MM.1S (cell line): ENCODE measurements at regions not wholly inside any gene's neighbourhood (a gene's known extent, or its start where the extent isn't known, plus 50 kb on each side); places are given as distances from the start of the nearest gene placed in this dataset.
"Not testable (repeated sequence)": the region's sequence is repeated elsewhere in the genome, so short reads cannot be mapped to it uniquely, and the experiment has no call there.

ENCODE experiments used
- DNase-seq: peaks from one replicate; pipeline ENCODE4 v3.0.0-alpha.2; 2015
- H2AFZ ChIP-seq: fragments of 300-600 bp; sonication (generic); 2 replicates; pipeline ENCODE4 v1.6.0; 2016; ENCODE audit warnings: antibody characterized with exemption, low read length
- H3F3A ChIP-seq: fragments of 300-600 bp; sonication (generic); 2 replicates; pipeline ENCODE4 v1.6.1; 2016; ENCODE audit warnings: mild to moderate bottlenecking, antibody characterized with exemption, low read length, moderate library complexity, mixed read lengths; ENCODE audit not compliant: insufficient read depth
- H3K27ac ChIP-seq: fragments of 300-600 bp; sonication (generic); 2 replicates; pipeline ENCODE4 v1.5.1; 2016; ENCODE audit warnings: mild to moderate bottlenecking, low read length
- H3K27me3 ChIP-seq: fragments of 300-600 bp; sonication (generic); replicated peaks from 2 replicates; pipeline ENCODE4 v1.6.0; 2016; ENCODE audit warnings: low read length; ENCODE audit not compliant: insufficient read depth
- H3K36me3 ChIP-seq: fragments of 300-600 bp; sonication (generic); replicated peaks from 2 replicates; pipeline ENCODE4 v1.6.1; 2016; ENCODE audit warnings: mild to moderate bottlenecking, low read length, mixed read lengths; ENCODE audit not compliant: insufficient read depth
- H3K4me1 ChIP-seq: fragments of 300-600 bp; sonication (generic); 2 replicates; pipeline ENCODE4 v1.6.1; 2016; ENCODE audit warnings: low read length, mixed read lengths
- H3K4me2 ChIP-seq: fragments of 300-600 bp; sonication (generic); 2 replicates; pipeline ENCODE4 v1.6.0; 2016; ENCODE audit warnings: low read depth, low read length
- H3K4me3 ChIP-seq: fragments of 300-600 bp; sonication (generic); 2 replicates; pipeline ENCODE4 v1.5.1; 2016; ENCODE audit warnings: low read length, mixed read lengths
- H3K79me2 ChIP-seq: fragments of 300-600 bp; sonication (generic); 2 replicates; pipeline ENCODE4 v1.6.1; 2016; ENCODE audit warnings: mixed run types, low read length, mixed read lengths
- H3K9ac ChIP-seq: fragments of 300-600 bp; sonication (generic); 2 replicates; pipeline ENCODE4 v1.6.1; 2016; ENCODE audit warnings: low read length, mixed read lengths
- H3K9me2 ChIP-seq: fragments of 300-600 bp; sonication (generic); replicated peaks from 2 replicates; pipeline ENCODE4 v1.6.1; 2016; ENCODE audit warnings: mild to moderate bottlenecking, low read length, mixed read lengths; ENCODE audit not compliant: insufficient read depth
- H3K9me3 ChIP-seq: fragments of 300-600 bp; sonication (generic); replicated peaks from 2 replicates; pipeline ENCODE4 v1.6.1; 2016; ENCODE audit warnings: mild to moderate bottlenecking, low read length, mixed read lengths; ENCODE audit not compliant: insufficient read depth
- H4K20me1 ChIP-seq: fragments of 300-600 bp; sonication (generic); 2 replicates; pipeline ENCODE4 v1.6.1; 2016; ENCODE audit warnings: mild to moderate bottlenecking, low read length, moderate library complexity, mixed read lengths; ENCODE audit not compliant: insufficient read depth
- EZH2 ChIP-seq: fragments of 300-600 bp; sonication (generic); optimal IDR thresholded peaks from 2 replicates; pipeline ENCODE3; 2017; ENCODE audit warnings: low read depth, mild to moderate bottlenecking, antibody characterized with exemption, low read length, mixed read lengths
- EZH2phosphoT487 ChIP-seq: fragments of 300-600 bp; sonication (generic); IDR thresholded peaks from 2 replicates; pipeline ENCODE4 v1.6.1; 2018; ENCODE audit warnings: antibody characterized with exemption, low read length
- TF ChIP-seq, protein P1 (sequence below): fragments of 300-600 bp; sonication (generic); IDR thresholded peaks from 2 replicates; pipeline ENCODE4 v1.5.1; 2016; ENCODE audit warnings: antibody characterized with exemption, low read length, mixed read lengths

DNA sequence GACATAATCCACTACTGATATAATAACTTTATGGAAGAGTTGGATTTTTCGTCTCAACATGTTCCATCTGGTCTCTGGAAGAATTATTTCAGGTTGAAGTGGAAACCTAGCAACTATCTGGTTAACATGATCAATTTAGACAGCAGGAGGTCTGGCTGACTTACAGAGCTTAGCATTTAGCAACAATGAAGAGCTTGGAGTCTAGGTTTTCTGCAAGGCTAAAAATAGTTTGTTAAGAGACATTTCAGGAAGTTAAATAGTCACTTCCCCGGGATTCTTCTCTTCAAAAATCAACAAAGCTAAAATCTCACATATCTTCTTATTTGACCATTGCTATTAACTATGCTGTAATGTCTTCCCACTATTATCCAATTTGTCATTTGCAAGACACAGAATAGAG lies 418.6 kb upstream of the DIPK2B start:
- Histone ChIP-seq H3K4me2 (no peak overlapping the region), H2AFZ (no peak overlapping the region)

DNA sequence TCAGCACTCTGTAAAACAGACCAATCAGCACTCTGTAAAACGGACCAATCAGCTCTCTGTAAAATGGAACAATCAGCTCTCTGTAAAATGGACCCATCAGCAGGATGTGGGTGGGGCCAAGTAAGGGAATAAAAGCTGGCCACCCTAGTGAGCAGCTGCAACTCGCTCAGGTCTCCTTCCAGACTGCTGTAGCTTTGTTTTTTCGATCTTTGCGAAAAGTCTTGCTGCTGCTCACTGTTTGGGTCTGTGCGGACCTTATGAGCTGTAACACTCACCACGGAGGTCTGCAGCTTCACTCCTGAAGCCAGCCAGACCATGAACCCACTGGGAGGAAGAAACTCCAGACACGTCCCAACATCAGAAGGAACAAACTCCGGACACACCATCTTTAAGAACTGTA lies 414.9 kb upstream of the DIPK2B start:
- not testable (repeated sequence) for H3K27ac ChIP-seq, H3F3A ChIP-seq, H4K20me1 ChIP-seq, H3K27me3 ChIP-seq, H3K4me1 ChIP-seq, DNase-seq, H3K9me3 ChIP-seq, H3K36me3 ChIP-seq, H3K4me2 ChIP-seq, H3K9ac ChIP-seq, H2AFZ ChIP-seq, H3K9me2 ChIP-seq, H3K79me2 ChIP-seq, H3K4me3 ChIP-seq

More for the DNA sequence above, 418.6 kb upstream of the DIPK2B start:
- H3K9me3 ChIP-seq: no peaks in the 10 kb centered on the region
- H3K79me2 ChIP-seq: no peaks in the 10 kb centered on the region
- DNase-seq: no peak
- no peak overlapping the region for H3K4me3 ChIP-seq
- no peaks in the 10 kb centered on the region for H4K20me1 ChIP-seq
- H3K9ac ChIP-seq: no peak overlapping the region
- TF ChIP-seq EZH2: no peak
- TF ChIP-seq, protein P1, sequence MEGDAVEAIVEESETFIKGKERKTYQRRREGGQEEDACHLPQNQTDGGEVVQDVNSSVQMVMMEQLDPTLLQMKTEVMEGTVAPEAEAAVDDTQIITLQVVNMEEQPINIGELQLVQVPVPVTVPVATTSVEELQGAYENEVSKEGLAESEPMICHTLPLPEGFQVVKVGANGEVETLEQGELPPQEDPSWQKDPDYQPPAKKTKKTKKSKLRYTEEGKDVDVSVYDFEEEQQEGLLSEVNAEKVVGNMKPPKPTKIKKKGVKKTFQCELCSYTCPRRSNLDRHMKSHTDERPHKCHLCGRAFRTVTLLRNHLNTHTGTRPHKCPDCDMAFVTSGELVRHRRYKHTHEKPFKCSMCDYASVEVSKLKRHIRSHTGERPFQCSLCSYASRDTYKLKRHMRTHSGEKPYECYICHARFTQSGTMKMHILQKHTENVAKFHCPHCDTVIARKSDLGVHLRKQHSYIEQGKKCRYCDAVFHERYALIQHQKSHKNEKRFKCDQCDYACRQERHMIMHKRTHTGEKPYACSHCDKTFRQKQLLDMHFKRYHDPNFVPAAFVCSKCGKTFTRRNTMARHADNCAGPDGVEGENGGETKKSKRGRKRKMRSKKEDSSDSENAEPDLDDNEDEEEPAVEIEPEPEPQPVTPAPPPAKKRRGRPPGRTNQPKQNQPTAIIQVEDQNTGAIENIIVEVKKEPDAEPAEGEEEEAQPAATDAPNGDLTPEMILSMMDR: no peak
- TF ChIP-seq EZH2phosphoT487: no peak
- no peaks in the 10 kb centered on the region for H3F3A ChIP-seq
- no peaks in the 10 kb centered on the region for H3K4me1 ChIP-seq
- no peaks in the 10 kb centered on the region for H3K36me3 ChIP-seq
- no peaks in the 10 kb centered on the region for H3K9me2 ChIP-seq
- H3K27me3 ChIP-seq: no peaks in the 10 kb centered on the region
- H3K27ac ChIP-seq: no peak overlapping the region

DNA sequence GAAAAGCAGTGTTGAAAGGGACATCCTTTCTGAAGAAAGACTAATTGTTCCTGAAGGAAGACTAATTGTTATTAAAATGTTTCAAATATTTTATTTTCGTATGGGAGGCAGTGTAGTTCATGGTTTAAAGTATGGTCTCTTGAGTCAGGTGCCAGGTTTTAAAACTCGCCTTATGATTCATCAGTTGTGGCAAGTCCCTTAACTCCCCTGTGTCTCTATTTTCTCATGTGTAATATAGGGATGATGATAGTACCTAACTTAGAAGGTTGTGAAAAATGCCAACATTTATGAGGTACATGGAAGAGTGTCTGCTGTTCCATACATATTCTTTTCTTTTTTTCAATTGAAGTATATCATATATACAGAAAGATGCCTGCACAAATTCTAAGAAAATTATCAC lies 414.2 kb upstream of the DIPK2B start:
- H3K79me2 ChIP-seq: no peaks in the 10 kb centered on the region
- no peaks in the 10 kb centered on the region for H3K4me1 ChIP-seq
- H3K9me2 ChIP-seq: no peaks in the 10 kb centered on the region
- H3K9ac ChIP-seq: no peak overlapping the region
- no peaks in the 10 kb centered on the region for H4K20me1 ChIP-seq
- DNase-seq: no peak
- H3K36me3 ChIP-seq: no peaks in the 10 kb centered on the region
- no peak overlapping the region for H3K27ac ChIP-seq
- no peak overlapping the region for H3K4me2 ChIP-seq
- H3K9me3 ChIP-seq: no peaks in the 10 kb centered on the region
- no peaks in the 10 kb centered on the region for H3K27me3 ChIP-seq
- H3K4me3 ChIP-seq: no peak overlapping the region
- TF ChIP-seq EZH2phosphoT487: no peak
- no peak for TF ChIP-seq EZH2
- TF ChIP-seq, protein P1: no peak
- no peaks in the 10 kb centered on the region for H3F3A ChIP-seq
- H2AFZ ChIP-seq: no peak overlapping the region

DNA sequence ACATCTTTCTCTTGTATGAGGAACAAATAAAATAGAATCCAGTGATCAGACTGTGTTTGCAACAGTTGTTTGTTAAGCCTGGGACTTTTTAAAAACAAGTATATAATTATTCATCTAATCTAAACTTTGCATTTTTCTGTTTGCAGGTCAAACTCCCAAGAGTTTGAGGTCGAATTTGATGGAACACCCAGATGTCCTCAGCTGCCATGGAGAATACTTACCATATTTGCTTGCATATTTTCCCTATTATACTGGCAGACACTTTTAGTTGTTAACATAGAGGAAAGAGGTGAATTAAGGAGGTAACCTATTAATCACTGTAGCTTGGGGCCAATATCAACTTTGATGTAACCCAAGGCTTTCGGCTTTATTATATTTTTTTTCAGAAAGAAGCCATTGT lies 401.5 kb upstream of the DIPK2B start:
- H3K27ac ChIP-seq: no peak overlapping the region
- TF ChIP-seq, protein P1: no peak
- TF ChIP-seq EZH2phosphoT487 (no peak), EZH2 (no peak)

More for the DNA sequence above, 401.5 kb upstream of the DIPK2B start:
- no peak overlapping the region for H3K4me2 ChIP-seq
- H4K20me1 ChIP-seq: no peaks in the 10 kb centered on the region
- H3K27me3 ChIP-seq: no peaks in the 10 kb centered on the region
- no peaks in the 10 kb centered on the region for H3K36me3 ChIP-seq
- H3F3A ChIP-seq: no peaks in the 10 kb centered on the region
- no peaks in the 10 kb centered on the region for H3K9me2 ChIP-seq
- no peak overlapping the region for H3K9ac ChIP-seq
- no peak overlapping the region for H2AFZ ChIP-seq
- no peak for DNase-seq
- H3K4me3 ChIP-seq: no peak overlapping the region
- H3K4me1 ChIP-seq: no peaks in the 10 kb centered on the region
- H3K9me3 ChIP-seq: no peaks in the 10 kb centered on the region
- no peaks in the 10 kb centered on the region for H3K79me2 ChIP-seq
